ENCODE measurements at regions not wholly inside any gene's neighbourhood (a gene's known extent, or its start where the extent isn't known, plus 50 kb on each side); places are given as distances from the start of the nearest gene placed in this dataset.

DNA sequence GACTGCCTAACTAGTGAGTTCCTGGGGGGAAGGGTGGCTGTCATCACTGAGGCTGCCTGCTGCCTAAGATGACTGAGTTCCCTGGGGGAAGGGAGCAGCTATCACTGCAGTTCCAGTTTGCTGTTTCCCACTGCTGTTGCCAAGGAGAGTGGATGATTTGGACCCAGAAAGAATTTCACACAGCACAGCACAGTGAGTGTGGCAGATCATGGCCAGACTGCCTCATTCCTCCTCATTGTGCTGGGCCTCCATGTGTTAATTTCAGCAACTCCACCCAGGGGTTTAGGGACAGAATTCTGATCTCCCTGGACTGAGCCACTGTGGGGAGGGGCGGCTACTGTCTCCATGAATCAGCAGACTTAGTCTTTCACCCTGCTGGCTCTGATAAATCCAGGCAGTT is 125.0 kb downstream of the TEX13C start:
- FAIRE-seq (peak; percentile 70), ATAC-seq (peak; percentile 93), DNase-seq (ENCODE audit: extremely low read depth in 1 of 4, low spot score in 3 of 4) (peak in 2 of 4 experiments; percentile 33 to 66)
- Histone ChIP-seq H3K79me2 (ENCODE audit: control insufficient read depth, insufficient read depth, low read length) (no peaks in the 10 kb centered on the region), H3K27me3 (ENCODE audit: control insufficient read depth in 2 of 2, insufficient read depth in 2 of 2, low read length in 2 of 2) (no peaks in the 10 kb centered on the region), H3K4me2 (ENCODE audit: insufficient read depth, low read length) (peak overlapping the region; percentile 58), H3K36me3 (ENCODE audit: control insufficient read depth, insufficient read depth, low read length) (no peaks in the 10 kb centered on the region), H4K20me1 (replicated peaks; ENCODE audit: control insufficient read depth, insufficient read depth, low read length) (no peaks in the 10 kb centered on the region), H3K9me1 (ENCODE audit: control insufficient read depth, insufficient read depth, low read length) (no peaks in the 10 kb centered on the region), H3K9ac (ENCODE audit: insufficient read depth in 1 of 2, low read depth in 2 of 2, low read length in 2 of 2) (no peak overlapping the region; a peak in 1 of 4 replicates), H3K4me3 (no peak overlapping the region), H2AFZ (ENCODE audit: low read depth, low read length) (peak overlapping the region; percentile 91), H3K27ac (ENCODE audit: extremely low read depth, low read depth, low read length) (peak overlapping the region; percentile 69; the same call in 2 of the 3 replicates), H3K4me1 (replicated peaks in 1 of 2; ENCODE audit: control insufficient read depth in 2 of 2, insufficient read depth in 2 of 2, low read length in 2 of 2) (peaks cover 0 to 13% of the 10 kb centered on the region in 2 experiments; a peak in 3 of 5 replicates), H3K9me3 (replicated peaks; ENCODE audit: control insufficient read depth, insufficient read depth, low read depth, low read length) (peaks cover 4% of the 10 kb centered on the region; the same call in 1 of the 2 replicates)
- no TSS peak for BruUV-seq (replicated peaks)
- in situ Hi-C loops (cut with MboI) (no loop called here), intact Hi-C loops (cut with micrococcal nuclease) (loop anchor here (5.0 kb wide), 1 partner anchor 48 kb away; no protein-coding TSS in a partner anchor)
- ChIA-PET CTCF (ENCODE audit: low intra/inter-chr PET ratio) (no interaction called here), POLR2A (no interaction called here)
- WGBS (ENCODE audit: insufficient coverage, low coverage, missing lambda C conversion rate), result 0% methylated on average over 1 of the region's 1 CpG
- TF ChIP-seq NBN (IDR thresholded peaks at IDR 0.05; ENCODE audit: low read depth) (no peak), DPF2 (IDR thresholded peaks at IDR 0.05) (peak; percentile 43), TAF1 (IDR thresholded peaks at IDR 0.05; ENCODE audit: control insufficient read depth, extremely low read depth, insufficient read depth, low read length, severe bottlenecking) (no peak), NFE2 (IDR thresholded peaks at IDR 0.05; ENCODE audit: low read depth) (peak; percentile 63), POLR2H (tag; IDR thresholded peaks at IDR 0.05; ENCODE audit: low read depth) (no peak), GATA2 (CRISPR knock-in tag; IDR thresholded peaks at IDR 0.05) (no peak), ZNF316 (IDR thresholded peaks at IDR 0.05) (0 out of 2 replicates have a peak, but pooled peaks have one; percentile 25), TRIM24 (IDR thresholded peaks at IDR 0.05) (peak; percentile 13 to 47; a peak in 1 of 4 replicates), CBFA2T3 (IDR thresholded peaks at IDR 0.05) (peak; percentile 48; the same call in 1 of the 2 replicates), FOXM1 (IDR thresholded peaks at IDR 0.05; ENCODE audit: low read depth) (no peak), FOXM1 (CRISPR knock-in tag; IDR thresholded peaks at IDR 0.05; ENCODE audit: low read depth) (no peak), ZNF311 (CRISPR knock-in tag; IDR thresholded peaks at IDR 0.05) (no peak)
- TF ChIP-seq, protein P1, sequence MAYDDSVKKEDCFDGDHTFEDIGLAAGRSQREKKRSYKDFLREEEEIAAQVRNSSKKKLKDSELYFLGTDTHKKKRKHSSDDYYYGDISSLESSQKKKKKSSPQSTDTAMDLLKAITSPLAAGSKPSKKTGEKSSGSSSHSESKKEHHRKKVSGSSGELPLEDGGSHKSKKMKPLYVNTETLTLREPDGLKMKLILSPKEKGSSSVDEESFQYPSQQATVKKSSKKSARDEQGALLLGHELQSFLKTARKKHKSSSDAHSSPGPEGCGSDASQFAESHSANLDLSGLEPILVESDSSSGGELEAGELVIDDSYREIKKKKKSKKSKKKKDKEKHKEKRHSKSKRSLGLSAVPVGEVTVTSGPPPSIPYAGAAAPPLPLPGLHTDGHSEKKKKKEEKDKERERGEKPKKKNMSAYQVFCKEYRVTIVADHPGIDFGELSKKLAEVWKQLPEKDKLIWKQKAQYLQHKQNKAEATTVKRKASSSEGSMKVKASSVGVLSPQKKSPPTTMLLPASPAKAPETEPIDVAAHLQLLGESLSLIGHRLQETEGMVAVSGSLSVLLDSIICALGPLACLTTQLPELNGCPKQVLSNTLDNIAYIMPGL (CRISPR knock-in tag; IDR thresholded peaks at IDR 0.05), result no peak
- TF ChIP-seq, protein P2, sequence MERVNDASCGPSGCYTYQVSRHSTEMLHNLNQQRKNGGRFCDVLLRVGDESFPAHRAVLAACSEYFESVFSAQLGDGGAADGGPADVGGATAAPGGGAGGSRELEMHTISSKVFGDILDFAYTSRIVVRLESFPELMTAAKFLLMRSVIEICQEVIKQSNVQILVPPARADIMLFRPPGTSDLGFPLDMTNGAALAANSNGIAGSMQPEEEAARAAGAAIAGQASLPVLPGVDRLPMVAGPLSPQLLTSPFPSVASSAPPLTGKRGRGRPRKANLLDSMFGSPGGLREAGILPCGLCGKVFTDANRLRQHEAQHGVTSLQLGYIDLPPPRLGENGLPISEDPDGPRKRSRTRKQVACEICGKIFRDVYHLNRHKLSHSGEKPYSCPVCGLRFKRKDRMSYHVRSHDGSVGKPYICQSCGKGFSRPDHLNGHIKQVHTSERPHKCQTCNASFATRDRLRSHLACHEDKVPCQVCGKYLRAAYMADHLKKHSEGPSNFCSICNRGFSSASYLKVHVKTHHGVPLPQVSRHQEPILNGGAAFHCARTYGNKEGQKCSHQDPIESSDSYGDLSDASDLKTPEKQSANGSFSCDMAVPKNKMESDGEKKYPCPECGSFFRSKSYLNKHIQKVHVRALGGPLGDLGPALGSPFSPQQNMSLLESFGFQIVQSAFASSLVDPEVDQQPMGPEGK (CRISPR knock-in tag; IDR thresholded peaks at IDR 0.05; ENCODE audit: borderline replicate concordance), result no peak
- TF ChIP-seq, protein P3, sequence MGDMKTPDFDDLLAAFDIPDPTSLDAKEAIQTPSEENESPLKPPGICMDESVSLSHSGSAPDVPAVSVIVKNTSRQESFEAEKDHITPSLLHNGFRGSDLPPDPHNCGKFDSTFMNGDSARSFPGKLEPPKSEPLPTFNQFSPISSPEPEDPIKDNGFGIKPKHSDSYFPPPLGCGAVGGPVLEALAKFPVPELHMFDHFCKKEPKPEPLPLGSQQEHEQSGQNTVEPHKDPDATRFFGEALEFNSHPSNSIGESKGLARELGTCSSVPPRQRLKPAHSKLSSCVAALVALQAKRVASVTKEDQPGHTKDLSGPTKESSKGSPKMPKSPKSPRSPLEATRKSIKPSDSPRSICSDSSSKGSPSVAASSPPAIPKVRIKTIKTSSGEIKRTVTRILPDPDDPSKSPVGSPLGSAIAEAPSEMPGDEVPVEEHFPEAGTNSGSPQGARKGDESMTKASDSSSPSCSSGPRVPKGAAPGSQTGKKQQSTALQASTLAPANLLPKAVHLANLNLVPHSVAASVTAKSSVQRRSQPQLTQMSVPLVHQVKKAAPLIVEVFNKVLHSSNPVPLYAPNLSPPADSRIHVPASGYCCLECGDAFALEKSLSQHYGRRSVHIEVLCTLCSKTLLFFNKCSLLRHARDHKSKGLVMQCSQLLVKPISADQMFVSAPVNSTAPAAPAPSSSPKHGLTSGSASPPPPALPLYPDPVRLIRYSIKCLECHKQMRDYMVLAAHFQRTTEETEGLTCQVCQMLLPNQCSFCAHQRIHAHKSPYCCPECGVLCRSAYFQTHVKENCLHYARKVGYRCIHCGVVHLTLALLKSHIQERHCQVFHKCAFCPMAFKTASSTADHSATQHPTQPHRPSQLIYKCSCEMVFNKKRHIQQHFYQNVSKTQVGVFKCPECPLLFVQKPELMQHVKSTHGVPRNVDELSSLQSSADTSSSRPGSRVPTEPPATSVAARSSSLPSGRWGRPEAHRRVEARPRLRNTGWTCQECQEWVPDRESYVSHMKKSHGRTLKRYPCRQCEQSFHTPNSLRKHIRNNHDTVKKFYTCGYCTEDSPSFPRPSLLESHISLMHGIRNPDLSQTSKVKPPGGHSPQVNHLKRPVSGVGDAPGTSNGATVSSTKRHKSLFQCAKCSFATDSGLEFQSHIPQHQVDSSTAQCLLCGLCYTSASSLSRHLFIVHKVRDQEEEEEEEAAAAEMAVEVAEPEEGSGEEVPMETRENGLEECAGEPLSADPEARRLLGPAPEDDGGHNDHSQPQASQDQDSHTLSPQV (IDR thresholded peaks at IDR 0.05), result 0 out of 2 replicates have a peak, but pooled peaks have one; percentile 53
